Gastrocnemius medialis (tissue), 4 donors: ENCODE measurements at regions not wholly inside any gene's neighbourhood (a gene's known extent, or its start where the extent isn't known, plus 50 kb on each side); places are given as distances from the start of the nearest gene placed in this dataset.

Experiments
- POLR2A ChIP-seq, 2 donors: fragments of 450-650 bp; IDR thresholded peaks; one replicate each; pipeline ENCODE4 v1.6.1; 2017; ENCODE audit warnings: antibody characterized with exemption in 2 of 2, mild to moderate bottlenecking in 2 of 2, moderate library complexity in 2 of 2
- TF ChIP-seq, protein P1 (sequence below), 5 experiments: fragments of 450-650 bp in 3 of 5; fragments of 200-600 bp in 2 of 5; sonication (generic) in 2 of 5; IDR thresholded peaks in 4 of 5; conservative IDR thresholded peaks in 1 of 5; 1 replicate in 4 of 5; 2 replicates in 1 of 5; pipeline ENCODE4 v1.5.1; 2016 to 2019; ENCODE audit warnings: antibody characterized with exemption in 5 of 5, mild to moderate bottlenecking in 3 of 5, moderate library complexity in 3 of 5

DNA sequence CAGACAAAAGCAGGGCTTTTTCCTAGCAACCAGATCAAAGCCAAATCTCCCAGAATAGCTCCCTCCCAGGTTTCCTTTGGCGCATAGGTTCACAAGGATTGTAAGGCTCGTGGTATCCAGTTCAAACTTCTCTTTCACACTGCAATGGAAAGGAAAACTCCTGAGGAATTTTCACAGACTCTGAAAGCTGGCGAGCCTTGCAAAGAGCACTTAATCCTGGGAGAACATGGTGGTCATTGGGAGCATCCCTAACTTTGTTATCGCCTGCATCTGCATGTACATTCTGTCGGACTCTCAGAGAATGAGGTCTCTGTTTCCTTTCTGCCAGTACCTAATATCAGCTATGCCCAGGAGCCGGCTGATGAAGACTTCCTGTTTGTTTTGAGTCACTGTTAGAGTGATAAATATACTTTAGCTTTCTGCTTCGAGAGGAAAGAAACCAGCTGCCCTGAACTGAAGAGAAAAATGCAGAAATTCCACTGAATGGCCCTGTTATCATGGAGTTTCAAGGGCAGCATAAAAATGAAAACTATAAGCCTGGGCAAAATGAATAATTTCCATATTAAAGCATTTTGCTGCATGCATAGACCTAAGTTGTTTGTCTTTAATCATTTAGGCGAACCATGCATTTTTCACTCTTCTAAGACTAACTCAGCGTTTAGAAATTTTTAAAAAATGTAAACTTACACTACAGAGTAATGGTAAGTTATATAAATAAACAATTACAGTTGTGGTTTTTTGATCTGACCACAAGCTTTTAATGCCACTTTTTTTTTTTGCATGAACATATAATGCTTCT is 76.4 kb upstream of the ZEB2 start:
- TF ChIP-seq, protein P1, sequence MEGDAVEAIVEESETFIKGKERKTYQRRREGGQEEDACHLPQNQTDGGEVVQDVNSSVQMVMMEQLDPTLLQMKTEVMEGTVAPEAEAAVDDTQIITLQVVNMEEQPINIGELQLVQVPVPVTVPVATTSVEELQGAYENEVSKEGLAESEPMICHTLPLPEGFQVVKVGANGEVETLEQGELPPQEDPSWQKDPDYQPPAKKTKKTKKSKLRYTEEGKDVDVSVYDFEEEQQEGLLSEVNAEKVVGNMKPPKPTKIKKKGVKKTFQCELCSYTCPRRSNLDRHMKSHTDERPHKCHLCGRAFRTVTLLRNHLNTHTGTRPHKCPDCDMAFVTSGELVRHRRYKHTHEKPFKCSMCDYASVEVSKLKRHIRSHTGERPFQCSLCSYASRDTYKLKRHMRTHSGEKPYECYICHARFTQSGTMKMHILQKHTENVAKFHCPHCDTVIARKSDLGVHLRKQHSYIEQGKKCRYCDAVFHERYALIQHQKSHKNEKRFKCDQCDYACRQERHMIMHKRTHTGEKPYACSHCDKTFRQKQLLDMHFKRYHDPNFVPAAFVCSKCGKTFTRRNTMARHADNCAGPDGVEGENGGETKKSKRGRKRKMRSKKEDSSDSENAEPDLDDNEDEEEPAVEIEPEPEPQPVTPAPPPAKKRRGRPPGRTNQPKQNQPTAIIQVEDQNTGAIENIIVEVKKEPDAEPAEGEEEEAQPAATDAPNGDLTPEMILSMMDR (IDR thresholded peaks at IDR 0.05 in 4 of 5, conservative IDR thresholded peaks at IDR 0.05 in 1 of 5) = no peak
- no peak for TF ChIP-seq POLR2A (IDR thresholded peaks at IDR 0.05)
